GM10248 (cell line): ENCODE measurements at regions not wholly inside any gene's neighbourhood (a gene's known extent, or its start where the extent isn't known, plus 50 kb on each side); places are given as distances from the start of the nearest gene placed in this dataset.

Experiments used
- CTCF ChIA-PET: fragments of 300-600 bp; sonication (Branson Sonifier 250); formaldehyde crosslinking; extraction: SDS; loops from one replicate; lab custom pipeline; 2021; ENCODE audit warnings: antibody characterized with exemption; lab: Yijun Ruan, JAX
- POLR2A ChIA-PET: fragments of 350-650 bp; sonication (Branson Sonifier 250); formaldehyde crosslinking; extraction: SDS; loops from one replicate; lab custom pipeline; 2020; ENCODE audit warnings: antibody characterized with exemption; lab: Yijun Ruan, JAX
- DNase-seq: peaks from one replicate; pipeline ENCODE4 v3.0.0; 2012; ENCODE audit errors: extremely low spot score
- TF ChIP-seq, protein P1 (sequence below): IDR thresholded peaks from 2 replicates; pipeline ENCODE4 v1.5.1; 2012; ENCODE audit warnings: mild to moderate bottlenecking, low read depth; ENCODE audit errors: extremely low read depth, missing control alignments, control extremely low read depth

DNA sequence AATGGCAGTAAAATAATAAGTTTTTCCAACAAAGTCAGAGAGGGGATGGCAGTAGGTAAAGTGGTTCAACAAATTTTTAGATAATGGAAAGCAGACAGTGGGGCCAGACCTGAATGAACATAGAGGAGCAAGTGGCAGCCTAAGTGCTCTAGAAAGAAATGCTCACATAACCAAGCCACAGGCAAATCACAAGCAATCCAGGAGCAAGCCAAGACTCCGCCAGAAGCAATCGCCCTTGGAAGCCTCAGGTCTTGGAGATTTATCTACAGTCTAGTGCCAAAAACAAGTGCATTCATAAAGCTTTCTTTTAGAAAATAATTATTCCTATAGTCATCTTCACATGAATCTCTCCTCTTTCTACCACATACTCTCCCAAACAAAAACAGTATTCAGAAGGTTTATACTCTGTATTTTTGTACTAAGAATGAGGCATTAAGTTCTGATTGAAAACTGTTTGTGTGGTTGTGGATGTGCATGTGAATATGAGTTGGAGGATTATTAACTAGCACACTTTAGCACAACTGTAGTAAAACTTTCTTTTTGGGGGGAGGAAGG lies 375.5 kb downstream of the CDH9 start:
- POLR2A ChIA-PET = no interaction called here
- CTCF ChIA-PET = no interaction called here
- TF ChIP-seq, protein P1, sequence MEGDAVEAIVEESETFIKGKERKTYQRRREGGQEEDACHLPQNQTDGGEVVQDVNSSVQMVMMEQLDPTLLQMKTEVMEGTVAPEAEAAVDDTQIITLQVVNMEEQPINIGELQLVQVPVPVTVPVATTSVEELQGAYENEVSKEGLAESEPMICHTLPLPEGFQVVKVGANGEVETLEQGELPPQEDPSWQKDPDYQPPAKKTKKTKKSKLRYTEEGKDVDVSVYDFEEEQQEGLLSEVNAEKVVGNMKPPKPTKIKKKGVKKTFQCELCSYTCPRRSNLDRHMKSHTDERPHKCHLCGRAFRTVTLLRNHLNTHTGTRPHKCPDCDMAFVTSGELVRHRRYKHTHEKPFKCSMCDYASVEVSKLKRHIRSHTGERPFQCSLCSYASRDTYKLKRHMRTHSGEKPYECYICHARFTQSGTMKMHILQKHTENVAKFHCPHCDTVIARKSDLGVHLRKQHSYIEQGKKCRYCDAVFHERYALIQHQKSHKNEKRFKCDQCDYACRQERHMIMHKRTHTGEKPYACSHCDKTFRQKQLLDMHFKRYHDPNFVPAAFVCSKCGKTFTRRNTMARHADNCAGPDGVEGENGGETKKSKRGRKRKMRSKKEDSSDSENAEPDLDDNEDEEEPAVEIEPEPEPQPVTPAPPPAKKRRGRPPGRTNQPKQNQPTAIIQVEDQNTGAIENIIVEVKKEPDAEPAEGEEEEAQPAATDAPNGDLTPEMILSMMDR = no peak
- no peak for DNase-seq

DNA sequence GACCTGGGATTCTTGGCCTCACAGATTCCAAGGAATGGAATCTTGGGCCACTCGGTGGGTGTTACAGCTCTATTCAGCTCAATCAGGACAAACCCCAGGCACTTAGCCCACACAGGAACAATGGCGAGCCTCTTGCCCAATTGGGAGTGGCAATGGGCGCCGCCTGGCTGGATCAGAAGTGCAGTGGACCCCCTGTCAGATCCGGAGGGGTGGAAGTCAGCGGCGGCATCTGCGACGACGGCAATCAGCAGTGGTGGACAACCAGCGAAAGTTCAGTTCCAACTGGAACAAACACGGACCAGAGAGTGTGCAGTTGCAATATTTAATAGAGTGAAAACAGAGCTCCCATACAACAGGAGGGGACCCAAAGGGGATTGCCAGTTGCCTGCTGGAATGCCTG lies 378.3 kb downstream of the CDH9 start:
- DNase-seq = no peak
- CTCF ChIA-PET = interaction anchor here (0.9 to 1.6 kb wide), 2 partner anchors 10 to 29 kb away, joined by 3 read pairs; no protein-coding TSS in a partner anchor

DNA sequence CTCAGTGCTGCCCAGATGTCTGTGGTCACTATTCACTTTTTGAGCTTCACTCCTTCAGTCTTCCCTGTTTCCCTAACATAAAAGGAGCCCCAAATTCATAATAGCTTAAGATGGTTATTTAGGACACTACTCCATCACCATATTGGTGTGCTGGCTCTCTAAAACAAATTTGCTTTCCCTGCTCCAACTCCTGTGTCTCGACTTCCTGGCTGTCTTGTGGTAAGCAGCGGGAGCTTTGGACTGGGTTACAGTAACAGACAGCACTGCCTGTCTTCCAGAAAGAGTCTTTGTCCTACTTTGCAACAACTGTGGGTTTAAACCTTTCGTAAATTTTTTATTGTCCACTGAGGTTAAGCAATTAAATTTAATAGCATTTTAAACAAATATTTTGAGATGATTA lies 389.4 kb downstream of the CDH9 start:
- DNase-seq = no peak
- ChIA-PET POLR2A (no interaction called here), CTCF (interaction anchor here (1.3 kb wide), 1 partner anchor 9 kb away, joined by 4 read pairs; no protein-coding TSS in a partner anchor)
- TF ChIP-seq, protein P1 = no peak

More for the DNA sequence above, 378.3 kb downstream of the CDH9 start:
- POLR2A ChIA-PET = no interaction called here
- TF ChIP-seq, protein P1 = no peak

DNA sequence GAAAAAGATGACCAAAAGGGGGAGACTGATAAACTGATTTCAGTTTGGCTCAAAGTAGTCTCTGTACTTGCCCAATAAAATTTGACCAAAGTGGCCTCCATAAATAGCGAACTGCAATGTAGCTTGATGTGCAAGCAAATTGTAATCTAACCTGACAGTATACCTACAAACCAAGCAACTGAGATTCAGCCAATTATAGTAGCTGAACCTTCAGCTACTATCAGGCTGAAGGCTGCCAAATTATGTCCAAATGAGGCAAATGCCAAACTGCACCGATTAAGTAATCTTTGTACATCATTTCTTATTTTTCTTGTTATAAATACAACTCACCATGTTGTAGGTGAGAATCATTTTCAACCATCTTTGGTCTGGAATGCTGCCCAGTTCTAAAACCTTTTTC lies 390.6 kb downstream of the CDH9 start:
- TF ChIP-seq, protein P1 = no peak
- POLR2A ChIA-PET = no interaction called here
- no peak for DNase-seq
- CTCF ChIA-PET = no interaction called here

DNA sequence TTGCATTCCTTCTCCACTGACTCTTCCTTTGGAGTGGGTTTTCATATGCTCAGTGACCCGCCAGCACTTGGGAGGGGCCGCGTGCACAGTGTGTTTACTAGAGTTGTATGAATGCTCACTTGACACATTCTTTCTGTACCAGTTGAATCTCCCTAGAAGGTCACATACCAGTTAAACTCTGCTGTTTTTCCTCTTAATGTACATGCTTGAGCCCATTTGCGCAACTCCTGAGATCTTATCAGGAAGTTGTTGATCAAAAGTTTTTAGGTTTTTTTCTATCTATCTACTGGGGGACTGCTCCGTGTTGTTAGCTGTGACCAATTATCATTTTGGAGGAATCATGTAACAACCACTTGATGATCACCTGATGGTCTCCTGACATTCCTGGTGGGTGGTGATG lies 392.7 kb downstream of the CDH9 start:
- ChIA-PET CTCF (no interaction called here), POLR2A (no interaction called here)
- no peak for DNase-seq

DNA sequence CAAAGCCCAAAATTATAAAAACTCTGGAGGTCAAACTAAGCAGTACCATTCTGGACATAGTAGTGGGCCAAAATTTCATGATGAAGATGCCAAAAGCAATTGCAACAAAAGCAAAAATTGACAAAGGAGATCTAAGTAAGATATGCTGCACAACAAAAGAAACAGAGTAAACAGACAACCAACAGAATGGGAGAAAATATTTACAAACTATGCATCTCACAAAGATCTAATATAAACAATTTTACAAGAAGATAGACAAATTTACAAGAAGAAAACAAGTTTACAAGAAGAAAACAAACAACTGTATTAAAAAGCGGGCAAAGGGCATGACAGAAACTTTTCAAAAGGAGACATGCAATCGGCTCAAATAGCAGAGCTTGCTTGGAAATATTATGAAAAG lies 396.9 kb downstream of the CDH9 start:
- ChIA-PET CTCF (no interaction called here), POLR2A (no interaction called here)
- TF ChIP-seq, protein P1 = no peak
- no peak for DNase-seq

More for the DNA sequence above, 392.7 kb downstream of the CDH9 start:
- TF ChIP-seq, protein P1 = no peak
